NCI-H1092 (cell line): ENCODE measurements at regions not wholly inside any gene's neighbourhood (a gene's known extent, or its start where the extent isn't known, plus 50 kb on each side); places are given as distances from the start of the nearest gene placed in this dataset.
"Not testable (repeated sequence)": the region's sequence is repeated elsewhere in the genome, so short reads cannot be mapped to it uniquely, and the experiment has no call there.

ENCODE experiments used
- DNase-seq: peaks from one replicate; lab custom pipeline; 2025; lab: John Stamatoyannopoulos, UW

GRCh38 chr5:104456122-104456521 is 893.5 kb upstream of the NUDT12 start:
- DNase-seq, result peak; percentile 69

- no peak for DNase-seq
These were observed 890.0 kb upstream of the NUDT12 start for GRCh38 chr5:104452550-104452949.

- not testable (repeated sequence) for DNase-seq
These were observed 889.3 kb upstream of the NUDT12 start for GRCh38 chr5:104451911-104452310.

GRCh38 chr5:104444656-104445055 is 882.1 kb upstream of the NUDT12 start:
- no peak for DNase-seq

GRCh38 chr5:104443706-104444105 is 881.1 kb upstream of the NUDT12 start:
- DNase-seq, result no peak

GRCh38 chr5:104431981-104432380 is 869.4 kb upstream of the NUDT12 start:
- peak; percentile 73 for DNase-seq

- DNase-seq, result no peak
These were observed 868.5 kb upstream of the NUDT12 start for GRCh38 chr5:104431002-104431620.

GRCh38 chr5:104429911-104430310 is 867.3 kb upstream of the NUDT12 start:
- DNase-seq, result no peak

GRCh38 chr5:104421431-104421830 is 858.8 kb upstream of the NUDT12 start:
- DNase-seq, result no peak

- no peak for DNase-seq
These were observed 855.5 kb upstream of the NUDT12 start for GRCh38 chr5:104418056-104418455.

GRCh38 chr5:104412649-104413240 is 850.2 kb upstream of the NUDT12 start:
- DNase-seq, result no peak

GRCh38 chr5:104400941-104401340 is 838.4 kb upstream of the NUDT12 start:
- DNase-seq, result peak; percentile 25

- DNase-seq, result no peak
These were observed 823.3 kb upstream of the NUDT12 start for GRCh38 chr5:104385906-104386305.

GRCh38 chr5:104375345-104375744 is 812.8 kb upstream of the NUDT12 start:
- DNase-seq, result no peak

GRCh38 chr5:104372796-104373195 is 810.2 kb upstream of the NUDT12 start:
- DNase-seq, result no peak

GRCh38 chr5:104372376-104372775 is 809.8 kb upstream of the NUDT12 start:
- no peak for DNase-seq

- no peak for DNase-seq
These were observed 807.9 kb upstream of the NUDT12 start for GRCh38 chr5:104370523-104370922.

- DNase-seq, result no peak
These were observed 805.4 kb upstream of the NUDT12 start for GRCh38 chr5:104367978-104368377.

GRCh38 chr5:104363567-104363966 is 801.0 kb upstream of the NUDT12 start:
- no peak for DNase-seq

- no peak for DNase-seq
These were observed 799.3 kb upstream of the NUDT12 start for GRCh38 chr5:104361932-104362331.

GRCh38 chr5:104355350-104355749 is 792.8 kb upstream of the NUDT12 start:
- DNase-seq, result no peak

- no peak for DNase-seq
These were observed 790.8 kb upstream of the NUDT12 start for GRCh38 chr5:104353371-104353770.

GRCh38 chr5:104352954-104353353 is 790.4 kb upstream of the NUDT12 start:
- no peak for DNase-seq

- DNase-seq, result no peak
These were observed 784.6 kb upstream of the NUDT12 start for GRCh38 chr5:104347119-104347708.
